IMR-90 (cell line): ENCODE measurements at regions not wholly inside any gene's neighbourhood (a gene's known extent, or its start where the extent isn't known, plus 50 kb on each side); places are given as distances from the start of the nearest gene placed in this dataset.

Experiments
- ATAC-seq: fragments of 200-7000 bp; cut with Tn5 transposase; 2 replicates; pipeline ENCODE4 v1.9.1; 2020; ENCODE audit warnings: low read depth, mild to moderate bottlenecking, moderate library complexity
- BruUV-seq: library from RNA; stranded (reverse); fragments of 400-500 nt; replicated peaks from 2 replicates; lab custom pipeline; 2021; lab: Mats Ljungman, UMichigan
- CTCF ChIA-PET: fragments of 300-600 bp; formaldehyde crosslinking; extraction: SDS; loops from one replicate; lab custom pipeline; 2021; ENCODE audit warnings: antibody characterized with exemption; lab: Yijun Ruan, JAX
- POLR2A ChIA-PET: fragments of 300-600 bp; sonication (Branson Sonifier 250); formaldehyde crosslinking; loops from one replicate; lab custom pipeline; 2022; ENCODE audit warnings: antibody characterized with exemption; ENCODE audit not compliant: unreplicated experiment; lab: Charles Lee
- DNase-seq: peaks from one replicate; pipeline ENCODE4 v3.0.0; 2013
- H2AFZ ChIP-seq: replicated peaks from 2 replicates; pipeline ENCODE3; 2013; ENCODE audit warnings: low read length, mild to moderate bottlenecking; ENCODE audit not compliant: poor library complexity
- H2AK5ac ChIP-seq: 2 replicates; pipeline ENCODE4 v1.6.1; 2013; ENCODE audit warnings: low read depth, low read length, inconsistent platforms
- H2AK9ac ChIP-seq: replicated peaks from 2 replicates; pipeline ENCODE3; 2013; ENCODE audit warnings: mild to moderate bottlenecking, low read depth, low read length, moderate library complexity; ENCODE audit not compliant: poor library complexity
- H2BK120ac ChIP-seq: 2 replicates; pipeline ENCODE4 v1.6.1; 2013; ENCODE audit warnings: low read depth, low read length, inconsistent platforms
- H2BK15ac ChIP-seq: 3 replicates; pipeline ENCODE4 v1.6.1; 2013; ENCODE audit warnings: low read depth, low read length, inconsistent platforms
- H2BK20ac ChIP-seq: 2 replicates; pipeline ENCODE4 v1.6.1; 2013; ENCODE audit warnings: low read depth, mild to moderate bottlenecking, inconsistent platforms, low read length, moderate library complexity
- H2BK5ac ChIP-seq: 2 replicates; pipeline ENCODE4 v1.6.1; 2013; ENCODE audit warnings: mild to moderate bottlenecking, low read depth, low read length, inconsistent platforms; ENCODE audit not compliant: poor library complexity, severe bottlenecking
- H3K14ac ChIP-seq: replicated peaks from 2 replicates; pipeline ENCODE4 v1.6.1; 2013; ENCODE audit warnings: low read depth, low read length, inconsistent platforms
- H3K18ac ChIP-seq: 2 replicates; pipeline ENCODE4 v1.6.1; 2013; ENCODE audit warnings: low read depth, low read length, control low read depth
- H3K23ac ChIP-seq: 2 replicates; pipeline ENCODE4 v1.6.1; 2013; ENCODE audit warnings: low read depth, low read length, inconsistent platforms
- H3K27ac ChIP-seq: 2 replicates; pipeline ENCODE4 v1.5.1; 2013; ENCODE audit warnings: mild to moderate bottlenecking, control low read depth, low read length; ENCODE audit not compliant: insufficient read depth
- H3K27me3 ChIP-seq: 2 replicates; pipeline ENCODE4 v1.6.1; 2013; ENCODE audit warnings: low read length; ENCODE audit not compliant: control insufficient read depth, insufficient read depth
- H3K36me3 ChIP-seq: 2 replicates; pipeline ENCODE4 v1.6.1; 2013; ENCODE audit warnings: low read length, mixed read lengths; ENCODE audit not compliant: control insufficient read depth, insufficient read depth
- H3K4ac ChIP-seq: 2 replicates; pipeline ENCODE4 v1.6.1; 2013; ENCODE audit warnings: low read depth, low read length, inconsistent platforms
- H3K4me1 ChIP-seq: 2 replicates; pipeline ENCODE4 v1.6.1; 2013; ENCODE audit warnings: low read length, mixed read lengths; ENCODE audit not compliant: control insufficient read depth, insufficient read depth
- H3K4me2 ChIP-seq: 2 replicates; pipeline ENCODE4 v1.6.1; 2013; ENCODE audit warnings: low read depth, mild to moderate bottlenecking, control low read depth, low read length, moderate library complexity
- H3K4me3 ChIP-seq: 2 replicates; pipeline ENCODE4 v1.5.1; 2013; ENCODE audit warnings: low read depth, mild to moderate bottlenecking, control low read depth, low read length, moderate library complexity; ENCODE audit not compliant: insufficient read depth
- H3K56ac ChIP-seq: 2 replicates; pipeline ENCODE4 v1.6.1; 2013; ENCODE audit warnings: low read length, inconsistent platforms; ENCODE audit not compliant: insufficient read depth; ENCODE audit errors: extremely low read depth
- H3K79me1 ChIP-seq, 2 experiments: 2 replicates each; pipeline ENCODE4 v1.6.1; 2013; ENCODE audit warnings: low read length in 2 of 2, inconsistent platforms in 1 of 2, low read depth in 1 of 2
- H3K9ac ChIP-seq: 2 replicates; pipeline ENCODE4 v1.6.1; 2013; ENCODE audit warnings: low read depth, low read length, control low read depth
- H3K9me1 ChIP-seq: 2 replicates; pipeline ENCODE4 v1.6.1; 2013; ENCODE audit warnings: low read length, inconsistent platforms; ENCODE audit not compliant: insufficient read depth
- H3K9me3 ChIP-seq: 2 replicates; pipeline ENCODE4 v1.6.1; 2013; ENCODE audit warnings: low read length; ENCODE audit not compliant: control insufficient read depth, insufficient read depth
- H4K20me1 ChIP-seq: 2 replicates; pipeline ENCODE4 v1.6.1; 2013; ENCODE audit warnings: low read length, inconsistent platforms; ENCODE audit not compliant: insufficient read depth
- H4K5ac ChIP-seq: 2 replicates; pipeline ENCODE4 v1.6.1; 2013; ENCODE audit warnings: mild to moderate bottlenecking, low read depth, low read length, control low read depth
- H4K8ac ChIP-seq, 2 experiments: 2 replicates each; pipeline ENCODE4 v1.6.1; 2013; ENCODE audit warnings: low read depth in 2 of 2, low read length in 2 of 2, control low read depth in 1 of 2, inconsistent platforms in 1 of 2
- H4K91ac ChIP-seq: 2 replicates; pipeline ENCODE4 v1.6.1; 2013; ENCODE audit warnings: low read depth, low read length, inconsistent platforms; ENCODE audit not compliant: insufficient read depth
- BHLHE40 ChIP-seq: fragments of 150-350 bp; IDR thresholded peaks from 2 replicates; pipeline ENCODE4 v1.6.1; 2016; ENCODE audit warnings: mild to moderate bottlenecking, low read depth, low read length
- CHD1 ChIP-seq: IDR thresholded peaks from 2 replicates; pipeline ENCODE4 v1.6.1; 2012; ENCODE audit warnings: low read depth, low read length, improper control_type of control experiment
- FOS ChIP-seq: fragments of 150-350 bp; IDR thresholded peaks from 2 replicates; pipeline ENCODE4 v1.6.1; 2016; ENCODE audit warnings: low read depth, low read length
- MAZ ChIP-seq: IDR thresholded peaks from 2 replicates; pipeline ENCODE4 v1.6.1; 2012; ENCODE audit warnings: low read depth, mild to moderate bottlenecking, low read length, improper control_type of control experiment, moderate library complexity, borderline replicate concordance
- MXI1 ChIP-seq: IDR thresholded peaks from 2 replicates; pipeline ENCODE4 v1.6.1; 2012; ENCODE audit warnings: low read depth, mild to moderate bottlenecking, low read length, moderate library complexity, borderline replicate concordance
- NFE2L2 ChIP-seq: fragments of 150-350 bp; IDR thresholded peaks from 2 replicates; pipeline ENCODE4 v1.6.1; 2016; ENCODE audit warnings: low read depth, mild to moderate bottlenecking, low read length
- RAD21 ChIP-seq: IDR thresholded peaks from 2 replicates; pipeline ENCODE4 v1.6.1; 2012; ENCODE audit warnings: low read length, improper control_type of control experiment
- RFX5 ChIP-seq: IDR thresholded peaks from 2 replicates; pipeline ENCODE4 v1.8.0; 2012; ENCODE audit warnings: low read depth, mild to moderate bottlenecking, low read length, moderate library complexity
- SMC3 ChIP-seq: fragments of 150-350 bp; IDR thresholded peaks from 2 replicates; pipeline ENCODE4 v1.6.1; 2016; ENCODE audit warnings: low read depth, mild to moderate bottlenecking, antibody characterized with exemption, low read length, moderate library complexity
- dilution Hi-C: fragments of 300-500 bp; cut with HindIII; formaldehyde crosslinking; loops from one replicate; pipeline ENCODE4 v1.14.3; 2018; ENCODE audit warnings: low sequenced_read_pairs; ENCODE audit not compliant: unreplicated experiment
- in situ Hi-C: fragments of 300-500 bp; cut with MboI; formaldehyde crosslinking; loops from 3 replicates; pipeline ENCODE4 v1.14.3; 2019; ENCODE audit warnings: low sequenced_read_pairs, inconsistent platforms, mixed read lengths
- intact Hi-C: fragments of 100-400 bp; cut with micrococcal nuclease; formaldehyde crosslinking; loops from 2 replicates; pipeline ENCODE4 v1.10.0; 2022
- TF ChIP-seq, protein P1 (sequence below): conservative IDR thresholded peaks from 2 replicates; pipeline ENCODE4 v1.5.1; 2012; ENCODE audit warnings: mild to moderate bottlenecking, low read depth, low read length, improper control_type of control experiment
- TF ChIP-seq, protein P2 (sequence below): fragments of 150-350 bp; IDR thresholded peaks from 2 replicates; pipeline ENCODE4 v1.6.1; 2017; ENCODE audit warnings: mild to moderate bottlenecking, antibody characterized with exemption, low read length, low read depth
- TF ChIP-seq, protein P3 (sequence below): fragments of 150-350 bp; IDR thresholded peaks from 2 replicates; pipeline ENCODE4 v1.6.1; 2016; ENCODE audit warnings: low read depth, mild to moderate bottlenecking, low read length, moderate library complexity, borderline replicate concordance

DNA sequence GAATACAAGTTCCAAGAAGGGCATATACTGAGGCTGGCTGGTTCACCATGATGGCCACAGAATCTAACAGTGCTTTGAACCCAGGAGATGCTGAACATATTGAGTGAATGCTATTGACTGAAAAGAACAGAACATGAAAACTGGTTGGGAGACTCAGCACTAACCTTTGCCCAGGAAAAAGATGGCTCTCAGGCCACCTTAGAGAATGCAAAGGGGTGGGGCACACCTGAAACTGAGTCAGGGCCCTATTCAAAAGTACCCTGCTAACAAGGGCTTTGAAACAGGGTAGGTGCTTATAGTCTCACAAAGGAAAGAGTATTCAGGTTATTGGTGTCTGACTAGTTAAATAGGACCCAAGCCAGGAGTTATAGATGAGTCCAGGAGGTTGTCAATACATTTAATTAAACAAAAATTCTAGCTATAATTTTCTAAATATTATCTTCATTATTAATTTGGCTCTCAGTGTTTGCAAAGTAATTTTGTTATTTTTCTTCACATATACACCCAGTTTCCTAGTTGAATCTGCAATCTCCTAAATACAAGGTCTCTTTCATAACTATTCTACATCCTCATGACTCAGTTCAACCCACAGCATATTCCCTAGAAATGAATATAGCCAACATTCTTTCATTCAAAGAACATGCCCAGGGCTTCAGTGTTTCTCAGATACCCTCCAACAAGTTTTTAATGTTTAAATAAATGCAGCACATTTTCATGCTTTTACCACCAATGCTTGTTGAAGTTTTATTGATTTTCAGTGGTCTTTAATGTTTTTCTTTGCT lies 144.2 kb upstream of the RAPGEF2 start:
- BruUV-seq, result no TSS peak
- in situ Hi-C loops, result no loop called here
- H3K18ac ChIP-seq, result no peak overlapping the region
- no peak overlapping the region for H4K8ac ChIP-seq
- no peak overlapping the region for H3K4me2 ChIP-seq
- H2BK20ac ChIP-seq, result no peak overlapping the region
- no peak overlapping the region for H2BK120ac ChIP-seq
- H3K9me1 ChIP-seq, result no peaks in the 10 kb centered on the region
- no peak overlapping the region for H3K4me3 ChIP-seq
- no peak overlapping the region for H3K4ac ChIP-seq
- H2AK5ac ChIP-seq, result no peak overlapping the region
- H3K56ac ChIP-seq, result no peak overlapping the region
- H2BK15ac ChIP-seq, result no peak overlapping the region
- H3K27ac ChIP-seq, result no peak overlapping the region
- ChIA-PET POLR2A (no interaction called here), CTCF (no interaction called here)
- no peak overlapping the region for H4K91ac ChIP-seq
- no peaks in the 10 kb centered on the region for H3K9me3 ChIP-seq
- H2AFZ ChIP-seq, result no peak overlapping the region
- no peak overlapping the region for H3K9ac ChIP-seq
- intact Hi-C loops, result no loop called here
- no peak for TF ChIP-seq RAD21
- no peak for TF ChIP-seq RFX5
- no peak for TF ChIP-seq NFE2L2
- TF ChIP-seq SMC3, result no peak
- TF ChIP-seq, protein P1, sequence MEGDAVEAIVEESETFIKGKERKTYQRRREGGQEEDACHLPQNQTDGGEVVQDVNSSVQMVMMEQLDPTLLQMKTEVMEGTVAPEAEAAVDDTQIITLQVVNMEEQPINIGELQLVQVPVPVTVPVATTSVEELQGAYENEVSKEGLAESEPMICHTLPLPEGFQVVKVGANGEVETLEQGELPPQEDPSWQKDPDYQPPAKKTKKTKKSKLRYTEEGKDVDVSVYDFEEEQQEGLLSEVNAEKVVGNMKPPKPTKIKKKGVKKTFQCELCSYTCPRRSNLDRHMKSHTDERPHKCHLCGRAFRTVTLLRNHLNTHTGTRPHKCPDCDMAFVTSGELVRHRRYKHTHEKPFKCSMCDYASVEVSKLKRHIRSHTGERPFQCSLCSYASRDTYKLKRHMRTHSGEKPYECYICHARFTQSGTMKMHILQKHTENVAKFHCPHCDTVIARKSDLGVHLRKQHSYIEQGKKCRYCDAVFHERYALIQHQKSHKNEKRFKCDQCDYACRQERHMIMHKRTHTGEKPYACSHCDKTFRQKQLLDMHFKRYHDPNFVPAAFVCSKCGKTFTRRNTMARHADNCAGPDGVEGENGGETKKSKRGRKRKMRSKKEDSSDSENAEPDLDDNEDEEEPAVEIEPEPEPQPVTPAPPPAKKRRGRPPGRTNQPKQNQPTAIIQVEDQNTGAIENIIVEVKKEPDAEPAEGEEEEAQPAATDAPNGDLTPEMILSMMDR, result no peak
- no peak for TF ChIP-seq BHLHE40
- TF ChIP-seq, protein P2, sequence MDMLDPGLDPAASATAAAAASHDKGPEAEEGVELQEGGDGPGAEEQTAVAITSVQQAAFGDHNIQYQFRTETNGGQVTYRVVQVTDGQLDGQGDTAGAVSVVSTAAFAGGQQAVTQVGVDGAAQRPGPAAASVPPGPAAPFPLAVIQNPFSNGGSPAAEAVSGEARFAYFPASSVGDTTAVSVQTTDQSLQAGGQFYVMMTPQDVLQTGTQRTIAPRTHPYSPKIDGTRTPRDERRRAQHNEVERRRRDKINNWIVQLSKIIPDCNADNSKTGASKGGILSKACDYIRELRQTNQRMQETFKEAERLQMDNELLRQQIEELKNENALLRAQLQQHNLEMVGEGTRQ, result no peak
- no peak for TF ChIP-seq MAZ
- TF ChIP-seq MXI1, result no peak
- TF ChIP-seq, protein P3, sequence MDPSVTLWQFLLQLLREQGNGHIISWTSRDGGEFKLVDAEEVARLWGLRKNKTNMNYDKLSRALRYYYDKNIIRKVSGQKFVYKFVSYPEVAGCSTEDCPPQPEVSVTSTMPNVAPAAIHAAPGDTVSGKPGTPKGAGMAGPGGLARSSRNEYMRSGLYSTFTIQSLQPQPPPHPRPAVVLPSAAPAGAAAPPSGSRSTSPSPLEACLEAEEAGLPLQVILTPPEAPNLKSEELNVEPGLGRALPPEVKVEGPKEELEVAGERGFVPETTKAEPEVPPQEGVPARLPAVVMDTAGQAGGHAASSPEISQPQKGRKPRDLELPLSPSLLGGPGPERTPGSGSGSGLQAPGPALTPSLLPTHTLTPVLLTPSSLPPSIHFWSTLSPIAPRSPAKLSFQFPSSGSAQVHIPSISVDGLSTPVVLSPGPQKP, result no peak
- TF ChIP-seq CHD1, result no peak
- no peak for TF ChIP-seq FOS
- H2BK5ac ChIP-seq, result no peak overlapping the region
- H3K36me3 ChIP-seq, result no peaks in the 10 kb centered on the region
- dilution Hi-C loops, result no loop called here
- H3K4me1 ChIP-seq, result no peaks in the 10 kb centered on the region
- H4K20me1 ChIP-seq, result no peaks in the 10 kb centered on the region
- H3K27me3 ChIP-seq, result no peaks in the 10 kb centered on the region
- H2AK9ac ChIP-seq, result no peak overlapping the region
- H3K79me1 ChIP-seq, result no peaks in the 10 kb centered on the region
- no peak overlapping the region for H3K23ac ChIP-seq
- H4K5ac ChIP-seq, result no peak overlapping the region
- no peak overlapping the region for H3K14ac ChIP-seq
- DNase-seq (peak; percentile 33), ATAC-seq (peak; percentile 54)
